Nephron (organoid): ENCODE measurements at regions not wholly inside any gene's neighbourhood (a gene's known extent, or its start where the extent isn't known, plus 50 kb on each side); places are given as distances from the start of the nearest gene placed in this dataset.

ENCODE experiments used
- H3K27ac Mint-ChIP-seq, 3 experiments: 2 replicates each; pipeline ENCODE4 v1.8.0; 2020; ENCODE audit warnings: mixed read lengths in 3 of 3, mild to moderate bottlenecking in 2 of 3, moderate library complexity in 1 of 3
- H3K27me3 Mint-ChIP-seq: 2 replicates; pipeline ENCODE4 v1.8.0; 2021; ENCODE audit warnings: low read depth, mild to moderate bottlenecking, moderate library complexity, mixed read lengths
- H3K36me3 Mint-ChIP-seq: 2 replicates; pipeline ENCODE4 v1.8.0; 2020; ENCODE audit warnings: low read depth, mixed read lengths
- H3K4me1 Mint-ChIP-seq: 2 replicates; pipeline ENCODE4 v1.8.0; 2020; ENCODE audit warnings: mixed read lengths
- H3K4me3 Mint-ChIP-seq, 3 experiments: 2 replicates each; pipeline ENCODE4 v1.8.0; 2020; ENCODE audit warnings: mild to moderate bottlenecking in 3 of 3, mixed read lengths in 3 of 3, moderate library complexity in 2 of 3
- H3K9me3 Mint-ChIP-seq: 2 replicates; pipeline ENCODE4 v1.8.0; 2020; ENCODE audit warnings: mixed read lengths
- CTCF ChIP-seq, 3 experiments: fragments of 200-600 bp; sonication (generic); IDR thresholded peaks; one replicate each; pipeline ENCODE4 v1.5.0; 2021; ENCODE audit warnings: antibody characterized with exemption in 3 of 3; ENCODE audit not compliant: unreplicated experiment in 3 of 3

- no peaks in the 10 kb centered on the region for H3K4me1 Mint-ChIP-seq
- no peak overlapping the region for H3K27ac Mint-ChIP-seq
- H3K4me3 Mint-ChIP-seq: no peak overlapping the region
- H3K9me3 Mint-ChIP-seq: peaks cover 11% of the 10 kb centered on the region
- H3K36me3 Mint-ChIP-seq: no peaks in the 10 kb centered on the region
- TF ChIP-seq CTCF (IDR thresholded peaks at IDR 0.05; ENCODE audit: unreplicated experiment in 3 of 3): no peak
- peaks cover 28% of the 10 kb centered on the region for H3K27me3 Mint-ChIP-seq
These were observed 143.8 kb downstream of the ERMARD start for GRCh38 chr6:169895000-169895759.

GRCh38 chr6:169894377-169894960 lies 143.0 kb downstream of the ERMARD start:
- Mint-ChIP-seq H3K4me1 (no peaks in the 10 kb centered on the region), H3K9me3 (peaks cover 13% of the 10 kb centered on the region), H3K27me3 (peaks cover 34% of the 10 kb centered on the region), H3K27ac (no peak overlapping the region), H3K36me3 (no peaks in the 10 kb centered on the region), H3K4me3 (no peak overlapping the region)
- TF ChIP-seq CTCF (IDR thresholded peaks at IDR 0.05; ENCODE audit: unreplicated experiment in 3 of 3): no peak

DNA sequence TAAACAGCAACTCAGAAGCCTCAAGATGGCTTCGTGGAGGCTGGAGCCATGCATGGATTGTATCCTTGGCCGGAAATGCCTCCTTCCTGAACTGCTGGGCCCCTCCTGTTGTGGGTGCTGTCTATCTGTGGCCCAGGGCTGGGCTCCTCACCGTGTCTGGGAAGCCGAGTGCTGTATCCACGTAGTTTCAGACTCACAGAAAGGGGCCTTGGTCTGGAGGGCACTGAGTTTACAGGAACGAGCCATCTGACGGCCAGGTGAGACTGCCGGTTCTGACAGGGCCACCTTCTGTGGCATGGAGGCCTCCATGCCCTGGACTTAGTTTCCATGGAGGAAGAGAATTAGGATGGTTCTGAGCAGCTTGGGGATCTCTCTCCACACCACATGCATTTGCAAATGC lies 142.2 kb downstream of the ERMARD start:
- TF ChIP-seq CTCF (IDR thresholded peaks at IDR 0.05; ENCODE audit: unreplicated experiment in 3 of 3): no peak
- Mint-ChIP-seq H3K36me3 (no peaks in the 10 kb centered on the region), H3K4me3 (no peak overlapping the region), H3K9me3 (peaks cover 11% of the 10 kb centered on the region), H3K27ac (no peak overlapping the region), H3K27me3 (peaks cover 38% of the 10 kb centered on the region), H3K4me1 (no peaks in the 10 kb centered on the region)

DNA sequence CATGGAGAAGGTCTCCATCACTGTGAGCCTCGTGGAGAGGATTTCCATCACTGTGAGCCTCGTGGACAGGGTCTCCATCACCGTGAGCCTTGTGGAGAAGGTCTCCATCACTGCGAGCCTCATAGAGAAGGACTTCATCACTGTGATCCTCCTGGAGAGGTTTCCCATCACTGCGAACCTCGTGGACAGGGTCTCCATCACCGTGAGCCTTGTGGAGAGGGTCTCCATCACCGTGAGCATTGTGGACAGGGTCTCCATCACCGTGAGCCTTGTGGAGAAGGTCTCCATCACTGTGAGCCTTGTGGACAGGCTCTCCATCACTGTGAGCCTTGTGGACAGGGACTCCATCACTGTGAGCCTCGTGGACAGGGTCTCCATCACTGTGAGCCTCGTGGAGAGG lies 140.4 kb downstream of the ERMARD start:
- Mint-ChIP-seq H3K27ac (no peak overlapping the region), H3K27me3 (peaks cover 43% of the 10 kb centered on the region), H3K4me1 (no peaks in the 10 kb centered on the region), H3K9me3 (peaks cover 11% of the 10 kb centered on the region), H3K4me3 (no peak overlapping the region), H3K36me3 (no peaks in the 10 kb centered on the region)
- TF ChIP-seq CTCF (IDR thresholded peaks at IDR 0.05; ENCODE audit: unreplicated experiment in 3 of 3): no peak

DNA sequence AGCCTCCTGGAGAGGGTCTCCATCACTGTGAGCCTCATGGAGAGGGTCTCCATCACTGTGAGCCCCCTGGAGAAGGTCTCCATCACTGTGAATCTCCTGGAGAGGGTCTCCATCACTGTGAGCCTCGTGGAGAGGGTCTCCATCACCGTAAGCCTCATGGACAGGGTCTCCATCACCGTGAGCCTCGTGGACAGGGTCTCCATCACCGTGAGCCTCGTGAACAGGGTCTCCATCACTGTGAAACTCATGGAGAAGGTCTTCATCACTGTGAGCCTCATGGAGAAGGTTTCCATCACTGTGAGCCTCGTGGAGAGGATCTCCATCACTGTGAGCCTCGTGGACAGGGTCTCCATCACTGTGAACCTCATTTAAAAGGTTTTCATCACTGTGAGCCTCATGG lies 140.0 kb downstream of the ERMARD start:
- TF ChIP-seq CTCF (IDR thresholded peaks at IDR 0.05; ENCODE audit: unreplicated experiment in 3 of 3): no peak
- H3K9me3 Mint-ChIP-seq: peaks cover 11% of the 10 kb centered on the region
- H3K27ac Mint-ChIP-seq: no peak overlapping the region
- no peaks in the 10 kb centered on the region for H3K4me1 Mint-ChIP-seq
- no peaks in the 10 kb centered on the region for H3K36me3 Mint-ChIP-seq
- peaks cover 43% of the 10 kb centered on the region for H3K27me3 Mint-ChIP-seq
- no peak overlapping the region for H3K4me3 Mint-ChIP-seq

DNA sequence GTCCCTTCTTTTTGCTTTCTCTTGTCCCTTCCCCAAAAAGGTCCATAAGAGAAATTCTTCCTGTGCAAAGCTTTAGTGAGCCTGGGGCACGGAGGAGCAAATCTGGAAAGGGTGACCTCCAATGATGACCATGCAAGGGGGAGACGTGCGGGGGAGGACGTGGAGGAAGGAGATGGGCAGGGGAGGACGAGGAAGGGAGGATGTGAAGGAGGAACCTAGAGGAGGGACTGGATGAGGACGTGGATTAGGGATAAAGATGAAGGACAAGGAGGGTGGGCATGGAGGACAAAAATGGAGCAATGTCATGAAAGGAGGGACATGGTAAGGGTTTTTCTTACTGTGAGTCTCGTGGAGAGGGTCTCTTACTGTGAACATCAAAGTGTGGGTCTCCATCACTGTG lies 139.5 kb downstream of the ERMARD start:
- Mint-ChIP-seq H3K9me3 (peaks cover 11% of the 10 kb centered on the region), H3K36me3 (no peaks in the 10 kb centered on the region), H3K4me3 (no peak overlapping the region), H3K27me3 (peaks cover 43% of the 10 kb centered on the region), H3K4me1 (no peaks in the 10 kb centered on the region), H3K27ac (no peak overlapping the region)
- TF ChIP-seq CTCF (IDR thresholded peaks at IDR 0.05; ENCODE audit: unreplicated experiment in 3 of 3): no peak
